ENCODE measurements at regions not wholly inside any gene's neighbourhood (a gene's known extent, or its start where the extent isn't known, plus 50 kb on each side); places are given as distances from the start of the nearest gene placed in this dataset.

DNA sequence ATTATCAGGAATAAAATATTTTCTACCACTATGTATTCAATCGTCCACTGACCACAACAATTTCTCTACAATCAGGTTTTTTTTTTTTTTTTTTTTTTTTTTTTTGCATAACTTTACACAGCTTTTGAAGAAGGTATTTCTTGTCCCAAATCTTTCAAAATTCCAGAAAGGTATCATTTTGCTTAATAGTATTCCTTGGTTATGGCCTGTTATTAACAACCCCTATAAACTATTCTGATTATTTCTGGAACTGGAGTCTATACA lies 145.3 kb downstream of the ALX1 start:
- TF ChIP-seq, protein P1, sequence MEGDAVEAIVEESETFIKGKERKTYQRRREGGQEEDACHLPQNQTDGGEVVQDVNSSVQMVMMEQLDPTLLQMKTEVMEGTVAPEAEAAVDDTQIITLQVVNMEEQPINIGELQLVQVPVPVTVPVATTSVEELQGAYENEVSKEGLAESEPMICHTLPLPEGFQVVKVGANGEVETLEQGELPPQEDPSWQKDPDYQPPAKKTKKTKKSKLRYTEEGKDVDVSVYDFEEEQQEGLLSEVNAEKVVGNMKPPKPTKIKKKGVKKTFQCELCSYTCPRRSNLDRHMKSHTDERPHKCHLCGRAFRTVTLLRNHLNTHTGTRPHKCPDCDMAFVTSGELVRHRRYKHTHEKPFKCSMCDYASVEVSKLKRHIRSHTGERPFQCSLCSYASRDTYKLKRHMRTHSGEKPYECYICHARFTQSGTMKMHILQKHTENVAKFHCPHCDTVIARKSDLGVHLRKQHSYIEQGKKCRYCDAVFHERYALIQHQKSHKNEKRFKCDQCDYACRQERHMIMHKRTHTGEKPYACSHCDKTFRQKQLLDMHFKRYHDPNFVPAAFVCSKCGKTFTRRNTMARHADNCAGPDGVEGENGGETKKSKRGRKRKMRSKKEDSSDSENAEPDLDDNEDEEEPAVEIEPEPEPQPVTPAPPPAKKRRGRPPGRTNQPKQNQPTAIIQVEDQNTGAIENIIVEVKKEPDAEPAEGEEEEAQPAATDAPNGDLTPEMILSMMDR (IDR thresholded peaks at IDR 0.05; ENCODE audit: low read depth, low read length): no peak
- TF ChIP-seq EZH2phosphoT487 (IDR thresholded peaks at IDR 0.05; ENCODE audit: low read depth): no peak
